Sciatic nerve (tissue), 2 donors: ENCODE measurements at regions not wholly inside any gene's neighbourhood (a gene's known extent, or its start where the extent isn't known, plus 50 kb on each side); places are given as distances from the start of the nearest gene placed in this dataset.
"Not testable (repeated sequence)": the region's sequence is repeated elsewhere in the genome, so short reads cannot be mapped to it uniquely, and the experiment has no call there.

ENCODE experiments used
- ATAC-seq: fragments of 200-7000 bp; cut with Tn5 transposase; one replicate; pipeline ENCODE4 v1.9.1; 2020; ENCODE audit warnings: mild to moderate bottlenecking, moderate library complexity
- DNase-seq: peaks from one replicate; pipeline ENCODE4 v3.0.0-alpha.2; 2020; ENCODE audit warnings: low spot score
- intact Hi-C: fragments of 100-400 bp; cut with DNase I; formaldehyde crosslinking; loops from one replicate; pipeline ENCODE4 v1.14.2; 2022
- donor health status: DM: no; HTN: no; CAD: no.
- donor health status: DM: no; HTN: no; CAD: no.

- no peak for DNase-seq
- no peak for ATAC-seq
- intact Hi-C loops: no loop called here
Observed at GRCh38 chr18:34942276-34942675, 98.9 kb upstream of the MAPRE2 start.

GRCh38 chr18:34942975-34943374 lies 98.2 kb upstream of the MAPRE2 start:
- DNase-seq: no peak
- intact Hi-C loops: no loop called here
- no peak for ATAC-seq

- intact Hi-C loops: no loop called here
- no peak for ATAC-seq
- DNase-seq: no peak
Observed at GRCh38 chr18:34943587-34943986, 97.6 kb upstream of the MAPRE2 start.

GRCh38 chr18:34947711-34948125 lies 93.5 kb upstream of the MAPRE2 start:
- ATAC-seq (no peak), DNase-seq (no peak)
- intact Hi-C loops: no loop called here

- intact Hi-C loops: no loop called here
- ATAC-seq (no peak), DNase-seq (no peak)
Observed at GRCh38 chr18:34951625-34952379, 89.4 kb upstream of the MAPRE2 start.

- DNase-seq (no peak), ATAC-seq (no peak)
- intact Hi-C loops: no loop called here
Observed at GRCh38 chr18:34953212-34953611, 88.0 kb upstream of the MAPRE2 start.

- DNase-seq, intact Hi-C loops, ATAC-seq: not testable (repeated sequence)
Observed at GRCh38 chr18:34955494-34955893, 85.7 kb upstream of the MAPRE2 start.

- intact Hi-C loops: no loop called here
- ATAC-seq (no peak), DNase-seq (no peak)
Observed at GRCh38 chr18:34956663-34957062, 84.5 kb upstream of the MAPRE2 start.

GRCh38 chr18:34957119-34957863 lies 83.9 kb upstream of the MAPRE2 start:
- no peak for DNase-seq
- no peak for ATAC-seq
- intact Hi-C loops: no loop called here

GRCh38 chr18:34957864-34958259 lies 83.4 kb upstream of the MAPRE2 start:
- ATAC-seq: no peak
- DNase-seq: no peak
- intact Hi-C loops: no loop called here

- no peak for ATAC-seq
- intact Hi-C loops: no loop called here
- DNase-seq: no peak
Observed at GRCh38 chr18:34959211-34959829, 81.9 kb upstream of the MAPRE2 start.

GRCh38 chr18:34959989-34960388 lies 81.2 kb upstream of the MAPRE2 start:
- DNase-seq (no peak), ATAC-seq (no peak)
- intact Hi-C loops: no loop called here

GRCh38 chr18:34965108-34965507 lies 76.1 kb upstream of the MAPRE2 start:
- intact Hi-C loops: no loop called here
- DNase-seq (no peak), ATAC-seq (no peak)

GRCh38 chr18:34965566-34965965 lies 75.6 kb upstream of the MAPRE2 start:
- intact Hi-C loops: no loop called here
- ATAC-seq (no peak), DNase-seq (no peak)

GRCh38 chr18:34970106-34970505 lies 71.1 kb upstream of the MAPRE2 start:
- ATAC-seq (no peak), DNase-seq (no peak)
- intact Hi-C loops: no loop called here

GRCh38 chr18:34971313-34971712 lies 69.9 kb upstream of the MAPRE2 start:
- intact Hi-C loops: no loop called here
- DNase-seq (no peak), ATAC-seq (no peak)

- no peak for DNase-seq
- ATAC-seq: no peak
- intact Hi-C loops: no loop called here
Observed at GRCh38 chr18:34972765-34973414, 68.3 kb upstream of the MAPRE2 start.

GRCh38 chr18:34976123-34976522 lies 65.1 kb upstream of the MAPRE2 start:
- intact Hi-C loops: no loop called here
- DNase-seq: no peak
- ATAC-seq: no peak

- ATAC-seq (no peak), DNase-seq (no peak)
- intact Hi-C loops: no loop called here
Observed at GRCh38 chr18:34976534-34976898, 64.7 kb upstream of the MAPRE2 start.
